IMR-90 (cell line): ENCODE measurements at regions not wholly inside any gene's neighbourhood (a gene's known extent, or its start where the extent isn't known, plus 50 kb on each side); places are given as distances from the start of the nearest gene placed in this dataset.

Experiments used
- ATAC-seq: fragments of 200-7000 bp; cut with Tn5 transposase; 2 replicates; pipeline ENCODE4 v1.9.1; 2020; ENCODE audit warnings: low read depth, mild to moderate bottlenecking, moderate library complexity
- BruUV-seq: library from RNA; stranded (reverse); fragments of 400-500 nt; replicated peaks from 2 replicates; lab custom pipeline; 2021; lab: Mats Ljungman, UMichigan
- CTCF ChIA-PET: fragments of 300-600 bp; formaldehyde crosslinking; extraction: SDS; loops from one replicate; lab custom pipeline; 2021; ENCODE audit warnings: antibody characterized with exemption; lab: Yijun Ruan, JAX
- POLR2A ChIA-PET: fragments of 300-600 bp; sonication (Branson Sonifier 250); formaldehyde crosslinking; loops from one replicate; lab custom pipeline; 2022; ENCODE audit warnings: antibody characterized with exemption; ENCODE audit not compliant: unreplicated experiment; lab: Charles Lee
- DNase-seq: peaks from one replicate; pipeline ENCODE4 v3.0.0; 2013
- H2AFZ ChIP-seq: replicated peaks from 2 replicates; pipeline ENCODE3; 2013; ENCODE audit warnings: low read length, mild to moderate bottlenecking; ENCODE audit not compliant: poor library complexity
- H2AK5ac ChIP-seq: 2 replicates; pipeline ENCODE4 v1.6.1; 2013; ENCODE audit warnings: low read depth, low read length, inconsistent platforms
- H2AK9ac ChIP-seq: replicated peaks from 2 replicates; pipeline ENCODE3; 2013; ENCODE audit warnings: mild to moderate bottlenecking, low read depth, low read length, moderate library complexity; ENCODE audit not compliant: poor library complexity
- H2BK120ac ChIP-seq: 2 replicates; pipeline ENCODE4 v1.6.1; 2013; ENCODE audit warnings: low read depth, low read length, inconsistent platforms
- H2BK15ac ChIP-seq: 3 replicates; pipeline ENCODE4 v1.6.1; 2013; ENCODE audit warnings: low read depth, low read length, inconsistent platforms
- H2BK20ac ChIP-seq: 2 replicates; pipeline ENCODE4 v1.6.1; 2013; ENCODE audit warnings: low read depth, mild to moderate bottlenecking, inconsistent platforms, low read length, moderate library complexity
- H2BK5ac ChIP-seq: 2 replicates; pipeline ENCODE4 v1.6.1; 2013; ENCODE audit warnings: mild to moderate bottlenecking, low read depth, low read length, inconsistent platforms; ENCODE audit not compliant: poor library complexity, severe bottlenecking
- H3K14ac ChIP-seq: replicated peaks from 2 replicates; pipeline ENCODE4 v1.6.1; 2013; ENCODE audit warnings: low read depth, low read length, inconsistent platforms
- H3K18ac ChIP-seq: 2 replicates; pipeline ENCODE4 v1.6.1; 2013; ENCODE audit warnings: low read depth, low read length, control low read depth
- H3K23ac ChIP-seq: 2 replicates; pipeline ENCODE4 v1.6.1; 2013; ENCODE audit warnings: low read depth, low read length, inconsistent platforms
- H3K27ac ChIP-seq: 2 replicates; pipeline ENCODE4 v1.5.1; 2013; ENCODE audit warnings: mild to moderate bottlenecking, control low read depth, low read length; ENCODE audit not compliant: insufficient read depth
- H3K27me3 ChIP-seq: 2 replicates; pipeline ENCODE4 v1.6.1; 2013; ENCODE audit warnings: low read length; ENCODE audit not compliant: control insufficient read depth, insufficient read depth
- H3K36me3 ChIP-seq: 2 replicates; pipeline ENCODE4 v1.6.1; 2013; ENCODE audit warnings: low read length, mixed read lengths; ENCODE audit not compliant: control insufficient read depth, insufficient read depth
- H3K4ac ChIP-seq: 2 replicates; pipeline ENCODE4 v1.6.1; 2013; ENCODE audit warnings: low read depth, low read length, inconsistent platforms
- H3K4me1 ChIP-seq: 2 replicates; pipeline ENCODE4 v1.6.1; 2013; ENCODE audit warnings: low read length, mixed read lengths; ENCODE audit not compliant: control insufficient read depth, insufficient read depth
- H3K4me2 ChIP-seq: 2 replicates; pipeline ENCODE4 v1.6.1; 2013; ENCODE audit warnings: low read depth, mild to moderate bottlenecking, control low read depth, low read length, moderate library complexity
- H3K4me3 ChIP-seq: 2 replicates; pipeline ENCODE4 v1.5.1; 2013; ENCODE audit warnings: low read depth, mild to moderate bottlenecking, control low read depth, low read length, moderate library complexity; ENCODE audit not compliant: insufficient read depth
- H3K56ac ChIP-seq: 2 replicates; pipeline ENCODE4 v1.6.1; 2013; ENCODE audit warnings: low read length, inconsistent platforms; ENCODE audit not compliant: insufficient read depth; ENCODE audit errors: extremely low read depth
- H3K79me1 ChIP-seq, 2 experiments: 2 replicates each; pipeline ENCODE4 v1.6.1; 2013; ENCODE audit warnings: low read length in 2 of 2, inconsistent platforms in 1 of 2, low read depth in 1 of 2
- H3K9ac ChIP-seq: 2 replicates; pipeline ENCODE4 v1.6.1; 2013; ENCODE audit warnings: low read depth, low read length, control low read depth
- H3K9me1 ChIP-seq: 2 replicates; pipeline ENCODE4 v1.6.1; 2013; ENCODE audit warnings: low read length, inconsistent platforms; ENCODE audit not compliant: insufficient read depth
- H3K9me3 ChIP-seq: 2 replicates; pipeline ENCODE4 v1.6.1; 2013; ENCODE audit warnings: low read length; ENCODE audit not compliant: control insufficient read depth, insufficient read depth
- H4K20me1 ChIP-seq: 2 replicates; pipeline ENCODE4 v1.6.1; 2013; ENCODE audit warnings: low read length, inconsistent platforms; ENCODE audit not compliant: insufficient read depth
- H4K5ac ChIP-seq: 2 replicates; pipeline ENCODE4 v1.6.1; 2013; ENCODE audit warnings: mild to moderate bottlenecking, low read depth, low read length, control low read depth
- H4K8ac ChIP-seq, 2 experiments: 2 replicates each; pipeline ENCODE4 v1.6.1; 2013; ENCODE audit warnings: low read depth in 2 of 2, low read length in 2 of 2, control low read depth in 1 of 2, inconsistent platforms in 1 of 2
- H4K91ac ChIP-seq: 2 replicates; pipeline ENCODE4 v1.6.1; 2013; ENCODE audit warnings: low read depth, low read length, inconsistent platforms; ENCODE audit not compliant: insufficient read depth
- FOS ChIP-seq: fragments of 150-350 bp; IDR thresholded peaks from 2 replicates; pipeline ENCODE4 v1.6.1; 2016; ENCODE audit warnings: low read depth, low read length
- MAZ ChIP-seq: IDR thresholded peaks from 2 replicates; pipeline ENCODE4 v1.6.1; 2012; ENCODE audit warnings: low read depth, mild to moderate bottlenecking, low read length, improper control_type of control experiment, moderate library complexity, borderline replicate concordance
- NFE2L2 ChIP-seq: fragments of 150-350 bp; IDR thresholded peaks from 2 replicates; pipeline ENCODE4 v1.6.1; 2016; ENCODE audit warnings: low read depth, mild to moderate bottlenecking, low read length
- POLR2A ChIP-seq: IDR thresholded peaks from 2 replicates; pipeline ENCODE4 v1.6.1; 2012; ENCODE audit warnings: mild to moderate bottlenecking, low read depth, low read length
- RFX5 ChIP-seq: IDR thresholded peaks from 2 replicates; pipeline ENCODE4 v1.8.0; 2012; ENCODE audit warnings: low read depth, mild to moderate bottlenecking, low read length, moderate library complexity
- SMC3 ChIP-seq: fragments of 150-350 bp; IDR thresholded peaks from 2 replicates; pipeline ENCODE4 v1.6.1; 2016; ENCODE audit warnings: low read depth, mild to moderate bottlenecking, antibody characterized with exemption, low read length, moderate library complexity
- WGBS, 2 experiments: methylation state at CpG; one replicate each; pipeline versions ENCODE4 v1.1.5 to v1.1.7; 2013; ENCODE audit warnings: missing lambda C conversion rate in 2 of 2; ENCODE audit not compliant: insufficient read length in 1 of 2; ENCODE audit errors: extremely low coverage in 2 of 2; 5-methylcytosine and 5-hydroxymethylcytosine counted together
- dilution Hi-C: fragments of 300-500 bp; cut with HindIII; formaldehyde crosslinking; loops from one replicate; pipeline ENCODE4 v1.14.3; 2018; ENCODE audit warnings: low sequenced_read_pairs; ENCODE audit not compliant: unreplicated experiment
- in situ Hi-C: fragments of 300-500 bp; cut with MboI; formaldehyde crosslinking; loops from 3 replicates; pipeline ENCODE4 v1.14.3; 2019; ENCODE audit warnings: low sequenced_read_pairs, inconsistent platforms, mixed read lengths
- intact Hi-C: fragments of 100-400 bp; cut with micrococcal nuclease; formaldehyde crosslinking; loops from 2 replicates; pipeline ENCODE4 v1.10.0; 2022
- TF ChIP-seq, protein P1 (sequence below): fragments of 150-350 bp; IDR thresholded peaks from 2 replicates; pipeline ENCODE4 v1.6.1; 2017; ENCODE audit warnings: mild to moderate bottlenecking, antibody characterized with exemption, low read length, low read depth

DNA sequence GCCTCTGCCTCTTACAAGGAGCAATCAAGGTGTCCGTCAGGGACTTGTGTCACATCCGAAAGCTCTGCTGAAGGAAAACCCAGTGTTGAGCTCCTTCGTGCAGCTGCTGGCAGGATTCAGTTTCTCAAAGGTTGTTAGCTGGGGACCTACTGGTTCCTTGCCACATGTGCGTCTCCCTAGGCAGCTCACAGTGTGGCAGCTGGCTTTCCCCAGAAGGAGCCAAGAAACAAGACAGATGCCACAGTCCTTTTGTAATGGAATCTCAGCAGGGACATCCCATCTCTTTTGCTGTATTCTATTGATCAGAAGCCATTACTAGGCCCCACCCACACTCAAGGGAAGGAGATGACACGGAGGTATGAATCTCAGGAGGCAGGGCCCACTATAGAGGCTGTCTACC, 488.8 kb downstream of the CD83 start:
- H2BK5ac ChIP-seq = no peak overlapping the region
- H3K14ac ChIP-seq = no peak overlapping the region
- ChIA-PET CTCF (no interaction called here), POLR2A (no interaction called here)
- 96% methylated on average over 4 of the region's 5 CpGs; no CpG with 5 or more reads in 1 of the 2 experiments for WGBS, 2 experiments
- TF ChIP-seq SMC3 (no peak), NFE2L2 (no peak), POLR2A (no peak), FOS (no peak), RFX5 (no peak), MAZ (no peak)
- TF ChIP-seq, protein P1, sequence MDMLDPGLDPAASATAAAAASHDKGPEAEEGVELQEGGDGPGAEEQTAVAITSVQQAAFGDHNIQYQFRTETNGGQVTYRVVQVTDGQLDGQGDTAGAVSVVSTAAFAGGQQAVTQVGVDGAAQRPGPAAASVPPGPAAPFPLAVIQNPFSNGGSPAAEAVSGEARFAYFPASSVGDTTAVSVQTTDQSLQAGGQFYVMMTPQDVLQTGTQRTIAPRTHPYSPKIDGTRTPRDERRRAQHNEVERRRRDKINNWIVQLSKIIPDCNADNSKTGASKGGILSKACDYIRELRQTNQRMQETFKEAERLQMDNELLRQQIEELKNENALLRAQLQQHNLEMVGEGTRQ = no peak
- no peak overlapping the region for H2BK20ac ChIP-seq
- H2AK5ac ChIP-seq = no peak overlapping the region
- in situ Hi-C loops = no loop called here
- no peaks in the 10 kb centered on the region for H3K79me1 ChIP-seq
- dilution Hi-C loops = no loop called here
- no peak overlapping the region for H2BK120ac ChIP-seq
- H2AFZ ChIP-seq = no peak overlapping the region
- no peak for DNase-seq
- H3K9ac ChIP-seq = no peak overlapping the region
- H3K56ac ChIP-seq = no peak overlapping the region
- H4K8ac ChIP-seq = no peak overlapping the region
- no peaks in the 10 kb centered on the region for H3K36me3 ChIP-seq
- no peak overlapping the region for H4K91ac ChIP-seq
- H4K20me1 ChIP-seq = no peaks in the 10 kb centered on the region
- H2BK15ac ChIP-seq = no peak overlapping the region
- no peak overlapping the region for H3K18ac ChIP-seq
- no TSS peak for BruUV-seq
- H2AK9ac ChIP-seq = no peak overlapping the region
- no peak overlapping the region for H3K23ac ChIP-seq
- ATAC-seq = no peak
- no peaks in the 10 kb centered on the region for H3K9me3 ChIP-seq
- H3K27me3 ChIP-seq = no peaks in the 10 kb centered on the region
- intact Hi-C loops = no loop called here
- no peak overlapping the region for H3K4ac ChIP-seq
- H3K4me1 ChIP-seq = no peaks in the 10 kb centered on the region
- H3K4me2 ChIP-seq = no peak overlapping the region
- no peak overlapping the region for H3K4me3 ChIP-seq
- H3K9me1 ChIP-seq = no peaks in the 10 kb centered on the region
- no peak overlapping the region for H4K5ac ChIP-seq
- H3K27ac ChIP-seq = no peak overlapping the region
